HEK293 (cell line): ENCODE measurements at regions not wholly inside any gene's neighbourhood (a gene's known extent, or its start where the extent isn't known, plus 50 kb on each side); places are given as distances from the start of the nearest gene placed in this dataset.

Experiments used
- CTCF ChIA-PET: fragments of 350-600 bp; formaldehyde crosslinking; extraction: SDS; loops from one replicate; lab custom pipeline; 2021; ENCODE audit warnings: antibody characterized with exemption; lab: Yijun Ruan, JAX
- POLR2A ChIA-PET: fragments of 300-600 bp; formaldehyde crosslinking; extraction: SDS; loops from one replicate; lab custom pipeline; 2020; ENCODE audit warnings: antibody characterized with exemption, inconsistent platforms; lab: Yijun Ruan, JAX
- H3K27ac ChIP-seq: fragments of 200-500 bp; sonication (Bioruptor generic); 2 replicates; pipeline ENCODE4 v1.5.1; 2014; ENCODE audit warnings: low read depth, low read length, control low read depth, inconsistent platforms; ENCODE audit errors: extremely low read depth
- H3K36me3 ChIP-seq, 2 experiments: fragments of 200-500 bp in 1 of 2; sonication (Bioruptor generic) in 1 of 2; 1 replicate in 1 of 2; 2 replicates in 1 of 2; pipeline ENCODE4 v1.5.1; 2014 to 2017; ENCODE audit warnings: inconsistent platforms in 2 of 2, low read length in 2 of 2; ENCODE audit not compliant: control insufficient read depth in 2 of 2, insufficient read depth in 1 of 2
- H3K4me1 ChIP-seq: fragments of 200-500 bp; sonication (Bioruptor generic); 2 replicates; pipeline ENCODE4 v1.5.1; 2014; ENCODE audit warnings: mild to moderate bottlenecking, low read length, inconsistent platforms; ENCODE audit not compliant: control insufficient read depth, insufficient read depth
- H3K4me3 ChIP-seq: 2 replicates; pipeline ENCODE4 v1.5.1; 2011; ENCODE audit warnings: low read depth, mild to moderate bottlenecking, control low read depth, low read length, moderate library complexity
- H3K9me3 ChIP-seq: fragments of 200-500 bp; sonication (Bioruptor generic); 2 replicates; pipeline ENCODE4 v1.5.1; 2014; ENCODE audit warnings: low read depth, low read length, inconsistent platforms; ENCODE audit not compliant: control insufficient read depth, insufficient read depth
- HIC1 ChIP-seq: fragments of 450-650 bp; formaldehyde crosslinking; IDR thresholded peaks from 2 replicates; pipeline ENCODE4 v1.5.1; 2016; ENCODE audit warnings: missing biosample characterization, missing genetic modification characterization
- IKZF3 ChIP-seq: fragments of 450-650 bp; IDR thresholded peaks from 2 replicates; pipeline ENCODE4 v1.5.0; 2018; ENCODE audit warnings: missing biosample characterization, mild to moderate bottlenecking, missing genetic modification characterization, moderate library complexity
- OSR2 ChIP-seq: fragments of 450-650 bp; formaldehyde crosslinking; IDR thresholded peaks from 2 replicates; pipeline ENCODE4 v1.5.1; 2016; ENCODE audit warnings: missing biosample characterization, missing genetic modification characterization
- PATZ1 ChIP-seq: fragments of 450-650 bp; formaldehyde crosslinking; IDR thresholded peaks from 2 replicates; pipeline ENCODE4 v1.5.1; 2016; ENCODE audit warnings: missing biosample characterization, missing genetic modification characterization
- PRDM2 ChIP-seq: fragments of 450-650 bp; formaldehyde crosslinking; IDR thresholded peaks from 2 replicates; pipeline ENCODE4 v1.5.1; 2016; ENCODE audit warnings: missing biosample characterization, missing genetic modification characterization, borderline replicate concordance
- REST ChIP-seq: fragments of 450-650 bp; formaldehyde crosslinking; IDR thresholded peaks from 2 replicates; pipeline ENCODE4 v1.5.1; 2016; ENCODE audit warnings: missing biosample characterization, missing genetic modification characterization
- SETDB1 ChIP-seq: IDR thresholded peaks from one replicate; pipeline ENCODE4 v1.6.1; 2017; ENCODE audit warnings: mild to moderate bottlenecking, low read length, moderate library complexity, mixed read lengths; ENCODE audit not compliant: insufficient read length
- SP7 ChIP-seq: fragments of 450-650 bp; formaldehyde crosslinking; IDR thresholded peaks from 2 replicates; pipeline ENCODE4 v1.5.1; 2016; ENCODE audit warnings: missing biosample characterization, missing genetic modification characterization
- ZBTB21 ChIP-seq: fragments of 450-650 bp; formaldehyde crosslinking; IDR thresholded peaks from 2 replicates; pipeline ENCODE4 v1.5.1; 2017; ENCODE audit warnings: missing biosample characterization, missing genetic modification characterization
- ZFP37 ChIP-seq: fragments of 450-650 bp; formaldehyde crosslinking; IDR thresholded peaks from 2 replicates; pipeline ENCODE4 v1.5.1; 2016; ENCODE audit warnings: missing biosample characterization, missing genetic modification characterization
- ZNF140 ChIP-seq: fragments of 450-650 bp; formaldehyde crosslinking; IDR thresholded peaks from 2 replicates; pipeline ENCODE4 v1.5.1; 2016; ENCODE audit warnings: missing biosample characterization, missing genetic modification characterization
- ZNF146 ChIP-seq: fragments of 450-650 bp; formaldehyde crosslinking; IDR thresholded peaks from 2 replicates; pipeline ENCODE4 v1.5.1; 2016; ENCODE audit warnings: missing biosample characterization, missing genetic modification characterization
- ZNF266 ChIP-seq: fragments of 450-650 bp; formaldehyde crosslinking; IDR thresholded peaks from 2 replicates; pipeline ENCODE4 v1.5.1; 2016; ENCODE audit warnings: missing biosample characterization, missing genetic modification characterization, low read depth
- ZNF341 ChIP-seq: fragments of 450-650 bp; formaldehyde crosslinking; IDR thresholded peaks from 2 replicates; pipeline ENCODE4; 2016; ENCODE audit warnings: low read depth, missing biosample characterization, missing genetic modification characterization
- ZNF354C ChIP-seq: fragments of 450-650 bp; formaldehyde crosslinking; IDR thresholded peaks from 2 replicates; pipeline ENCODE4 v1.5.1; 2016; ENCODE audit warnings: missing biosample characterization, missing genetic modification characterization, low read depth, borderline replicate concordance
- ZNF544 ChIP-seq: fragments of 450-650 bp; formaldehyde crosslinking; IDR thresholded peaks from 2 replicates; pipeline ENCODE4 v1.5.0; 2017; ENCODE audit warnings: missing biosample characterization, missing genetic modification characterization
- ZNF571 ChIP-seq: fragments of 450-650 bp; formaldehyde crosslinking; IDR thresholded peaks from 2 replicates; pipeline ENCODE4 v1.5.0; 2017; ENCODE audit warnings: missing biosample characterization, missing genetic modification characterization
- ZNF776 ChIP-seq: fragments of 450-650 bp; formaldehyde crosslinking; IDR thresholded peaks from 2 replicates; pipeline ENCODE4 v1.5.0; 2017; ENCODE audit warnings: missing biosample characterization, missing genetic modification characterization, borderline replicate concordance
- ZNF777 ChIP-seq: fragments of 450-650 bp; formaldehyde crosslinking; IDR thresholded peaks from 2 replicates; pipeline ENCODE4 v1.5.1; 2017; ENCODE audit warnings: missing biosample characterization, missing genetic modification characterization, borderline replicate concordance
- ZNF785 ChIP-seq: fragments of 450-650 bp; formaldehyde crosslinking; IDR thresholded peaks from 2 replicates; pipeline ENCODE4 v1.5.1; 2016; ENCODE audit warnings: missing biosample characterization, missing genetic modification characterization
- ZNF830 ChIP-seq: fragments of 450-650 bp; IDR thresholded peaks from 2 replicates; pipeline ENCODE4 v1.5.0; 2018; ENCODE audit warnings: missing biosample characterization, missing genetic modification characterization, low read depth, mild to moderate bottlenecking, moderate library complexity
- ZXDB ChIP-seq: fragments of 450-650 bp; formaldehyde crosslinking; IDR thresholded peaks from 2 replicates; pipeline ENCODE4 v1.5.1; 2016; ENCODE audit warnings: missing biosample characterization, missing genetic modification characterization

GRCh38 chr5:163244445-163244987, 192.9 kb upstream of the CCNG1 start (continued):
- TF ChIP-seq ZNF544 (tag by site-specific recombination) (no peak), ZNF785 (tag by site-specific recombination) (no peak), ZNF777 (no peak)

- Histone ChIP-seq H3K27ac (no peak overlapping the region), H3K36me3 (no peaks in the 10 kb centered on the region), H3K9me3 (no peaks in the 10 kb centered on the region), H3K4me3 (no peak overlapping the region), H3K4me1 (no peaks in the 10 kb centered on the region)
- no peak for TF ChIP-seq ZNF830 (tag by site-specific recombination)
- no peak for TF ChIP-seq ZXDB
- no peak for TF ChIP-seq ZNF140
- no peak for TF ChIP-seq ZNF146 (tag by site-specific recombination)
- no peak for TF ChIP-seq ZNF354C
- no peak for TF ChIP-seq IKZF3
- no peak for TF ChIP-seq ZNF571 (tag by site-specific recombination)
- TF ChIP-seq ZNF266: no peak
- no peak for TF ChIP-seq ZNF341 (tag by site-specific recombination)
- no peak for TF ChIP-seq ZBTB21
- ChIA-PET CTCF (interaction anchor here (0.8 kb wide), 1 partner anchor 238 kb away, joined by 3 read pairs; no protein-coding TSS in a partner anchor), POLR2A (no interaction called here)
Observed at GRCh38 chr5:163245584-163245983, 191.8 kb upstream of the CCNG1 start.

GRCh38 chr5:163248333-163248732, 189.1 kb upstream of the CCNG1 start:
- Histone ChIP-seq H3K4me3 (no peak overlapping the region), H3K27ac (no peak overlapping the region), H3K4me1 (no peaks in the 10 kb centered on the region), H3K36me3 (no peaks in the 10 kb centered on the region), H3K9me3 (no peaks in the 10 kb centered on the region)
- ChIA-PET POLR2A (no interaction called here), CTCF (no interaction called here)
- TF ChIP-seq ZNF776 (tag by site-specific recombination): no peak
- TF ChIP-seq ZFP37: no peak
- TF ChIP-seq PATZ1 (tag by site-specific recombination): no peak
- no peak for TF ChIP-seq OSR2
- TF ChIP-seq REST: no peak
- TF ChIP-seq SETDB1: no peak
- TF ChIP-seq PRDM2: no peak
- TF ChIP-seq HIC1 (tag by site-specific recombination): no peak
- TF ChIP-seq SP7 (tag by site-specific recombination): no peak
- TF ChIP-seq ZNF785 (tag by site-specific recombination): no peak
